ENCODE measurements at regions not wholly inside any gene's neighbourhood (a gene's known extent, or its start where the extent isn't known, plus 50 kb on each side); places are given as distances from the start of the nearest gene placed in this dataset.

DNA sequence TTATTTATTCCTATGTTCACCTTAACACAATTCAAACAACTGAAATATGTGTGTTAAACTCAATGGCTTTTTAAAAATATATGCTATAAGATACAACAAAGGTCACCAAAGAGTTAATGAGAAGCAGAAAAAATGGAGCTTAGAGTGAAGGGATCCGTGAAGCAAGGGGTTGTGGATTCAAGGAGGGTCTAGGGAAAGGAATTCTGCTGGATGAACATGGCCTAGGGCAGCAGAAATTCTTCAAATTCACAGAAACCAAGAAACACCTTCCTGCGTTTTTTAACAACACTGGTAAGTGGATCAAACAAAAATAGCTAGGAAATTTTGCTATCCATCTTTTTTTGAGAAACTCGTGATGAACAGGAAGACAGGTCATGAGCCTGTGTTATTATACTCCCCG lies 59.3 kb upstream of the PLSCR5 start:
- no peaks in the 10 kb centered on the region for H3K4me1 ChIP-seq (ENCODE audit: insufficient read depth)
- H3K9me3 Mint-ChIP-seq, result no peaks in the 10 kb centered on the region
- no peak for ATAC-seq
- peak; percentile 65 for DNase-seq (ENCODE audit: low spot score)
- H3K27me3 ChIP-seq (ENCODE audit: insufficient read depth), result no peaks in the 10 kb centered on the region
- H3K79me2 ChIP-seq (replicated peaks; ENCODE audit: insufficient read depth), result no peaks in the 10 kb centered on the region
- no peaks in the 10 kb centered on the region for H3F3A ChIP-seq (replicated peaks; ENCODE audit: low read depth)
- no peak overlapping the region for H3K4me3 Mint-ChIP-seq
- H3K4me3 ChIP-seq, result no peak overlapping the region
- TF ChIP-seq ZNF331 (CRISPR knock-in tag; IDR thresholded peaks at IDR 0.05; ENCODE audit: low read depth) (no peak), EZH2phosphoT487 (IDR thresholded peaks at IDR 0.05; ENCODE audit: unreplicated experiment) (no peak), NANOG (IDR thresholded peaks at IDR 0.05; ENCODE audit: borderline replicate concordance) (no peak), JUNB (IDR thresholded peaks at IDR 0.05; ENCODE audit: unreplicated experiment) (no peak), POLR2AphosphoS5 (IDR thresholded peaks at IDR 0.05; ENCODE audit: low read depth) (no peak), STAT1 (IDR thresholded peaks at IDR 0.05; ENCODE audit: unreplicated experiment) (no peak), EZH2 (IDR thresholded peaks at IDR 0.05; ENCODE audit: low read depth, unreplicated experiment) (no peak), CREB1 (CRISPR knock-in tag; IDR thresholded peaks at IDR 0.05; ENCODE audit: low read depth) (no peak), ZNF114 (CRISPR knock-in tag; IDR thresholded peaks at IDR 0.05) (no peak)
- TF ChIP-seq, protein P1, sequence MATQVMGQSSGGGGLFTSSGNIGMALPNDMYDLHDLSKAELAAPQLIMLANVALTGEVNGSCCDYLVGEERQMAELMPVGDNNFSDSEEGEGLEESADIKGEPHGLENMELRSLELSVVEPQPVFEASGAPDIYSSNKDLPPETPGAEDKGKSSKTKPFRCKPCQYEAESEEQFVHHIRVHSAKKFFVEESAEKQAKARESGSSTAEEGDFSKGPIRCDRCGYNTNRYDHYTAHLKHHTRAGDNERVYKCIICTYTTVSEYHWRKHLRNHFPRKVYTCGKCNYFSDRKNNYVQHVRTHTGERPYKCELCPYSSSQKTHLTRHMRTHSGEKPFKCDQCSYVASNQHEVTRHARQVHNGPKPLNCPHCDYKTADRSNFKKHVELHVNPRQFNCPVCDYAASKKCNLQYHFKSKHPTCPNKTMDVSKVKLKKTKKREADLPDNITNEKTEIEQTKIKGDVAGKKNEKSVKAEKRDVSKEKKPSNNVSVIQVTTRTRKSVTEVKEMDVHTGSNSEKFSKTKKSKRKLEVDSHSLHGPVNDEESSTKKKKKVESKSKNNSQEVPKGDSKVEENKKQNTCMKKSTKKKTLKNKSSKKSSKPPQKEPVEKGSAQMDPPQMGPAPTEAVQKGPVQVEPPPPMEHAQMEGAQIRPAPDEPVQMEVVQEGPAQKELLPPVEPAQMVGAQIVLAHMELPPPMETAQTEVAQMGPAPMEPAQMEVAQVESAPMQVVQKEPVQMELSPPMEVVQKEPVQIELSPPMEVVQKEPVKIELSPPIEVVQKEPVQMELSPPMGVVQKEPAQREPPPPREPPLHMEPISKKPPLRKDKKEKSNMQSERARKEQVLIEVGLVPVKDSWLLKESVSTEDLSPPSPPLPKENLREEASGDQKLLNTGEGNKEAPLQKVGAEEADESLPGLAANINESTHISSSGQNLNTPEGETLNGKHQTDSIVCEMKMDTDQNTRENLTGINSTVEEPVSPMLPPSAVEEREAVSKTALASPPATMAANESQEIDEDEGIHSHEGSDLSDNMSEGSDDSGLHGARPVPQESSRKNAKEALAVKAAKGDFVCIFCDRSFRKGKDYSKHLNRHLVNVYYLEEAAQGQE (IDR thresholded peaks at IDR 0.05; ENCODE audit: unreplicated experiment), result no peak
- TF ChIP-seq, protein P2, sequence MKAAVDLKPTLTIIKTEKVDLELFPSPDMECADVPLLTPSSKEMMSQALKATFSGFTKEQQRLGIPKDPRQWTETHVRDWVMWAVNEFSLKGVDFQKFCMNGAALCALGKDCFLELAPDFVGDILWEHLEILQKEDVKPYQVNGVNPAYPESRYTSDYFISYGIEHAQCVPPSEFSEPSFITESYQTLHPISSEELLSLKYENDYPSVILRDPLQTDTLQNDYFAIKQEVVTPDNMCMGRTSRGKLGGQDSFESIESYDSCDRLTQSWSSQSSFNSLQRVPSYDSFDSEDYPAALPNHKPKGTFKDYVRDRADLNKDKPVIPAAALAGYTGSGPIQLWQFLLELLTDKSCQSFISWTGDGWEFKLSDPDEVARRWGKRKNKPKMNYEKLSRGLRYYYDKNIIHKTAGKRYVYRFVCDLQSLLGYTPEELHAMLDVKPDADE (IDR thresholded peaks at IDR 0.05), result no peak
- TF ChIP-seq, protein P3, sequence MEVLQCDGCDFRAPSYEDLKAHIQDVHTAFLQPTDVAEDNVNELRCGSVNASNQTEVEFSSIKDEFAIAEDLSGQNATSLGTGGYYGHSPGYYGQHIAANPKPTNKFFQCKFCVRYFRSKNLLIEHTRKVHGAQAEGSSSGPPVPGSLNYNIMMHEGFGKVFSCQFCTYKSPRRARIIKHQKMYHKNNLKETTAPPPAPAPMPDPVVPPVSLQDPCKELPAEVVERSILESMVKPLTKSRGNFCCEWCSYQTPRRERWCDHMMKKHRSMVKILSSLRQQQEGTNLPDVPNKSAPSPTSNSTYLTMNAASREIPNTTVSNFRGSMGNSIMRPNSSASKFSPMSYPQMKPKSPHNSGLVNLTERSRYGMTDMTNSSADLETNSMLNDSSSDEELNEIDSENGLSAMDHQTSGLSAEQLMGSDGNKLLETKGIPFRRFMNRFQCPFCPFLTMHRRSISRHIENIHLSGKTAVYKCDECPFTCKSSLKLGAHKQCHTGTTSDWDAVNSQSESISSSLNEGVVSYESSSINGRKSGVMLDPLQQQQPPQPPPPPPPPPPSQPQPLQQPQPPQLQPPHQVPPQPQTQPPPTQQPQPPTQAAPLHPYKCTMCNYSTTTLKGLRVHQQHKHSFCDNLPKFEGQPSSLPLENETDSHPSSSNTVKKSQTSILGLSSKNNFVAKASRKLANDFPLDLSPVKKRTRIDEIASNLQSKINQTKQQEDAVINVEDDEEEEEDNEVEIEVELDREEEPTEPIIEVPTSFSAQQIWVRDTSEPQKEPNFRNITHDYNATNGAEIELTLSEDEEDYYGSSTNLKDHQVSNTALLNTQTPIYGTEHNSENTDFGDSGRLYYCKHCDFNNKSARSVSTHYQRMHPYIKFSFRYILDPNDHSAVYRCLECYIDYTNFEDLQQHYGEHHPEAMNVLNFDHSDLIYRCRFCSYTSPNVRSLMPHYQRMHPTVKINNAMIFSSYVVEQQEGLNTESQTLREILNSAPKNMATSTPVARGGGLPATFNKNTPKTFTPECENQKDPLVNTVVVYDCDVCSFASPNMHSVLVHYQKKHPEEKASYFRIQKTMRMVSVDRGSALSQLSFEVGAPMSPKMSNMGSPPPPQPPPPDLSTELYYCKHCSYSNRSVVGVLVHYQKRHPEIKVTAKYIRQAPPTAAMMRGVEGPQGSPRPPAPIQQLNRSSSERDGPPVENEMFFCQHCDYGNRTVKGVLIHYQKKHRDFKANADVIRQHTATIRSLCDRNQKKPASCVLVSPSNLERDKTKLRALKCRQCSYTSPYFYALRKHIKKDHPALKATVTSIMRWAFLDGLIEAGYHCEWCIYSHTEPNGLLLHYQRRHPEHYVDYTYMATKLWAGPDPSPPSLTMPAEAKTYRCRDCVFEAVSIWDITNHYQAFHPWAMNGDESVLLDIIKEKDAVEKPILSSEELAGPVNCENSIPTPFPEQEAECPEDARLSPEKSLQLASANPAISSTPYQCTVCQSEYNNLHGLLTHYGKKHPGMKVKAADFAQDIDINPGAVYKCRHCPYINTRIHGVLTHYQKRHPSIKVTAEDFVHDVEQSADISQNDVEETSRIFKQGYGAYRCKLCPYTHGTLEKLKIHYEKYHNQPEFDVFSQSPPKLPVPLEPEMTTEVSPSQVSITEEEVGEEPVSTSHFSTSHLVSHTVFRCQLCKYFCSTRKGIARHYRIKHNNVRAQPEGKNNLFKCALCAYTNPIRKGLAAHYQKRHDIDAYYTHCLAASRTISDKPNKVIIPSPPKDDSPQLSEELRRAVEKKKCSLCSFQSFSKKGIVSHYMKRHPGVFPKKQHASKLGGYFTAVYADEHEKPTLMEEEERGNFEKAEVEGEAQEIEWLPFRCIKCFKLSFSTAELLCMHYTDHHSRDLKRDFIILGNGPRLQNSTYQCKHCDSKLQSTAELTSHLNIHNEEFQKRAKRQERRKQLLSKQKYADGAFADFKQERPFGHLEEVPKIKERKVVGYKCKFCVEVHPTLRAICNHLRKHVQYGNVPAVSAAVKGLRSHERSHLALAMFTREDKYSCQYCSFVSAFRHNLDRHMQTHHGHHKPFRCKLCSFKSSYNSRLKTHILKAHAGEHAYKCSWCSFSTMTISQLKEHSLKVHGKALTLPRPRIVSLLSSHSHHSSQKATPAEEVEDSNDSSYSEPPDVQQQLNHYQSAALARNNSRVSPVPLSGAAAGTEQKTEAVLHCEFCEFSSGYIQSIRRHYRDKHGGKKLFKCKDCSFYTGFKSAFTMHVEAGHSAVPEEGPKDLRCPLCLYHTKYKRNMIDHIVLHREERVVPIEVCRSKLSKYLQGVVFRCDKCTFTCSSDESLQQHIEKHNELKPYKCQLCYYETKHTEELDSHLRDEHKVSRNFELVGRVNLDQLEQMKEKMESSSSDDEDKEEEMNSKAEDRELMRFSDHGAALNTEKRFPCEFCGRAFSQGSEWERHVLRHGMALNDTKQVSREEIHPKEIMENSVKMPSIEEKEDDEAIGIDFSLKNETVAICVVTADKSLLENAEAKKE (CRISPR knock-in tag; IDR thresholded peaks at IDR 0.05), result no peak
- TF ChIP-seq, protein P4, sequence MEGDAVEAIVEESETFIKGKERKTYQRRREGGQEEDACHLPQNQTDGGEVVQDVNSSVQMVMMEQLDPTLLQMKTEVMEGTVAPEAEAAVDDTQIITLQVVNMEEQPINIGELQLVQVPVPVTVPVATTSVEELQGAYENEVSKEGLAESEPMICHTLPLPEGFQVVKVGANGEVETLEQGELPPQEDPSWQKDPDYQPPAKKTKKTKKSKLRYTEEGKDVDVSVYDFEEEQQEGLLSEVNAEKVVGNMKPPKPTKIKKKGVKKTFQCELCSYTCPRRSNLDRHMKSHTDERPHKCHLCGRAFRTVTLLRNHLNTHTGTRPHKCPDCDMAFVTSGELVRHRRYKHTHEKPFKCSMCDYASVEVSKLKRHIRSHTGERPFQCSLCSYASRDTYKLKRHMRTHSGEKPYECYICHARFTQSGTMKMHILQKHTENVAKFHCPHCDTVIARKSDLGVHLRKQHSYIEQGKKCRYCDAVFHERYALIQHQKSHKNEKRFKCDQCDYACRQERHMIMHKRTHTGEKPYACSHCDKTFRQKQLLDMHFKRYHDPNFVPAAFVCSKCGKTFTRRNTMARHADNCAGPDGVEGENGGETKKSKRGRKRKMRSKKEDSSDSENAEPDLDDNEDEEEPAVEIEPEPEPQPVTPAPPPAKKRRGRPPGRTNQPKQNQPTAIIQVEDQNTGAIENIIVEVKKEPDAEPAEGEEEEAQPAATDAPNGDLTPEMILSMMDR (conservative IDR thresholded peaks at IDR 0.05; ENCODE audit: low read depth in 2 of 2), result no peak
- no peak overlapping the region for H2AFZ ChIP-seq
- no peak overlapping the region for H3K4me2 ChIP-seq
- H3K27me3 Mint-ChIP-seq (ENCODE audit: insufficient read depth, low read depth, poor library complexity), result peaks cover 2% of the 10 kb centered on the region
- no peaks in the 10 kb centered on the region for H3K36me3 ChIP-seq (ENCODE audit: insufficient read depth)
- no peaks in the 10 kb centered on the region for H3K9me2 ChIP-seq (ENCODE audit: insufficient read depth)
- H3K27ac Mint-ChIP-seq, result 0 out of 2 replicates have a peak overlapping the region, but pooled peaks have one; percentile 13
- H4K20me1 ChIP-seq (replicated peaks; ENCODE audit: insufficient read depth), result no peaks in the 10 kb centered on the region
- H3K27ac ChIP-seq (ENCODE audit: low read depth), result no peak overlapping the region
- H3K36me3 Mint-ChIP-seq (ENCODE audit: low read depth), result no peaks in the 10 kb centered on the region
- peaks cover 7% of the 10 kb centered on the region; the same call in 2 of the 3 replicates for H3K4me1 Mint-ChIP-seq
